ENCODE measurements at regions not wholly inside any gene's neighbourhood (a gene's known extent, or its start where the extent isn't known, plus 50 kb on each side); places are given as distances from the start of the nearest gene placed in this dataset.

GRCh38 chr19:30171138-30171635 is 201.0 kb upstream of the ZNF536 start (continued):
- TF ChIP-seq REST (IDR thresholded peaks at IDR 0.05): no peak
- TF ChIP-seq FOXA1 (IDR thresholded peaks at IDR 0.05): no peak
- TF ChIP-seq RAD21 (IDR thresholded peaks at IDR 0.05): no peak
- TF ChIP-seq FOXA2 (IDR thresholded peaks at IDR 0.05): no peak

GRCh38 chr19:30171795-30172612 is 200.2 kb upstream of the ZNF536 start:
- H3K9ac ChIP-seq (ENCODE audit: low read depth in 1 of 2, low read length in 2 of 2): no peak overlapping the region
- no peaks in the 10 kb centered on the region for H3K36me3 ChIP-seq (ENCODE audit: control insufficient read depth in 4 of 4, insufficient read depth in 3 of 4, low read depth in 1 of 4, low read length in 3 of 4)
- 83% methylated on average over 10 of the region's 10 CpGs for WGBS
- no peaks in the 10 kb centered on the region for H3K9me3 ChIP-seq (ENCODE audit: control insufficient read depth in 4 of 4, low read length in 3 of 4)
- TF ChIP-seq GABPA (IDR thresholded peaks at IDR 0.05 in 1 of 2, conservative IDR thresholded peaks at IDR 0.05 in 1 of 2): no peak
- no peak for TF ChIP-seq EGR1 (IDR thresholded peaks at IDR 0.05; ENCODE audit: low read depth in 2 of 2)
- no peak for TF ChIP-seq CTCF (IDR thresholded peaks at IDR 0.05; ENCODE audit: low read depth, low read length, missing input control)
- TF ChIP-seq NR2F2 (IDR thresholded peaks at IDR 0.05): no peak
- no peak for TF ChIP-seq ZBTB33 (IDR thresholded peaks at IDR 0.05)
- no peak for TF ChIP-seq MAX (IDR thresholded peaks at IDR 0.05)
- TF ChIP-seq FOXA1 (IDR thresholded peaks at IDR 0.05): no peak
- no peak for TF ChIP-seq FOXA2 (IDR thresholded peaks at IDR 0.05)
- no peak for TF ChIP-seq ATF3 (IDR thresholded peaks at IDR 0.05)
- TF ChIP-seq RXRA (IDR thresholded peaks at IDR 0.05): no peak
- no peak for TF ChIP-seq REST (IDR thresholded peaks at IDR 0.05)
- TF ChIP-seq RAD21 (IDR thresholded peaks at IDR 0.05): no peak
- TF ChIP-seq YY1 (IDR thresholded peaks at IDR 0.05): no peak
- H3K4me1 ChIP-seq (ENCODE audit: control insufficient read depth in 4 of 4, insufficient read depth in 4 of 4, low read length in 3 of 4): no peaks in the 10 kb centered on the region
- peaks cover 0 to 2% (median 0%) of the 10 kb centered on the region in 4 donors for H3K27me3 ChIP-seq (ENCODE audit: control insufficient read depth in 4 of 4, insufficient read depth in 4 of 4, low read length in 3 of 4)
- H3K27ac ChIP-seq (ENCODE audit: low read depth in 1 of 2, low read length in 2 of 2): no peak overlapping the region
- H3K4me3 ChIP-seq (ENCODE audit: low read depth in 1 of 3, low read length in 3 of 3): no peak overlapping the region
- DNase-seq (ENCODE audit: low spot score): no peak

All from liver (tissue), 8 donors.